Suprapubic skin (tissue), 3 donors: ENCODE measurements at regions not wholly inside any gene's neighbourhood (a gene's known extent, or its start where the extent isn't known, plus 50 kb on each side); places are given as distances from the start of the nearest gene placed in this dataset.

Experiments used
- POLR2A ChIP-seq, 2 donors: fragments of 450-650 bp; IDR thresholded peaks; one replicate each; pipeline ENCODE4 v1.6.1; 2017; ENCODE audit warnings: antibody characterized with exemption in 2 of 2, mild to moderate bottlenecking in 2 of 2, moderate library complexity in 2 of 2
- TF ChIP-seq, protein P1 (sequence below), 2 donors: fragments of 200-600 bp in 1 of 2; fragments of 450-650 bp in 1 of 2; sonication (generic) in 1 of 2; IDR thresholded peaks; one replicate each; pipeline ENCODE4 v1.5.1; 2016 to 2019; ENCODE audit warnings: antibody characterized with exemption in 2 of 2, mild to moderate bottlenecking in 1 of 2, moderate library complexity in 1 of 2

DNA sequence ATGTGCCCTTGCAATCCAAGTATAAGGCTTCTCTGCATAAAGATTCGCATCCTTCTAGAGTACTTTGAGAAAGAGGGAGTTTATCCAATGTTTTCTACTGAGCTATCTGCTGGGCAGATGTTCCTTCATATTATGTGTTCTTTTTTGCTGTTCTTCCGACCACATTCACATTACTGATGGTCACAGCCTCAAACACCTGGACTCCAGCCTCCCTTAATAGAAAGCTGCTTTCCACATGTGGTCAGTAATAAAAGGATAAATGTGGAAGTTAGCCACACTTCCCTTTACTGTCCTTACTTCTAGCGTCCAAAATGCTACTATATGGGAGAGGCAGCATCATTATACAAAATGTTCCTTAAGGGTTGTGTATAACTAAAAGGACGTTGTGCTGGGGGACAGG lies 116.9 kb downstream of the CD47 start:
- TF ChIP-seq, protein P1, sequence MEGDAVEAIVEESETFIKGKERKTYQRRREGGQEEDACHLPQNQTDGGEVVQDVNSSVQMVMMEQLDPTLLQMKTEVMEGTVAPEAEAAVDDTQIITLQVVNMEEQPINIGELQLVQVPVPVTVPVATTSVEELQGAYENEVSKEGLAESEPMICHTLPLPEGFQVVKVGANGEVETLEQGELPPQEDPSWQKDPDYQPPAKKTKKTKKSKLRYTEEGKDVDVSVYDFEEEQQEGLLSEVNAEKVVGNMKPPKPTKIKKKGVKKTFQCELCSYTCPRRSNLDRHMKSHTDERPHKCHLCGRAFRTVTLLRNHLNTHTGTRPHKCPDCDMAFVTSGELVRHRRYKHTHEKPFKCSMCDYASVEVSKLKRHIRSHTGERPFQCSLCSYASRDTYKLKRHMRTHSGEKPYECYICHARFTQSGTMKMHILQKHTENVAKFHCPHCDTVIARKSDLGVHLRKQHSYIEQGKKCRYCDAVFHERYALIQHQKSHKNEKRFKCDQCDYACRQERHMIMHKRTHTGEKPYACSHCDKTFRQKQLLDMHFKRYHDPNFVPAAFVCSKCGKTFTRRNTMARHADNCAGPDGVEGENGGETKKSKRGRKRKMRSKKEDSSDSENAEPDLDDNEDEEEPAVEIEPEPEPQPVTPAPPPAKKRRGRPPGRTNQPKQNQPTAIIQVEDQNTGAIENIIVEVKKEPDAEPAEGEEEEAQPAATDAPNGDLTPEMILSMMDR (IDR thresholded peaks at IDR 0.05) = no peak
- TF ChIP-seq POLR2A (IDR thresholded peaks at IDR 0.05) = no peak
